ENCODE measurements at regions not wholly inside any gene's neighbourhood (a gene's known extent, or its start where the extent isn't known, plus 50 kb on each side); places are given as distances from the start of the nearest gene placed in this dataset.

DNA sequence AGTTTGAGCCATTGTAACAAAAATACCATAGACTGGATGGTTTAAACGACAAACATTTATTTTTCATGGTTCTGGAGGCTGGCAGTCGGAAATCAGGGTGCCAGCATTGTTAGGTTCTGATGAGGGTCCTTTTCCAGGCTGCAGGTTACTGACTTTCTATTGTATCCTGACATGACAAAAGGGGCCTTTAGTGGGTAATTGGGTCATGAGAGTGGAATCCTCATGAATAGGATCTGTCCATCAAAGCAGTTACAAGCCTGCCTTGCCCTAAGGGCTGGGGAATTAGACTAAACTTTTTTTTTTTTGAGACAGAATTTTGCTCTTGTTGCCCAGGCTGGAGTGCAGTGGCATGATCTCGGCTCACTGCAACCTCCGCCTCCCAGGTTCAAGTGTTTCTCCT is 347.9 kb upstream of the TSHZ2 start:
- Histone ChIP-seq H2AFZ (ENCODE audit: low read length) (no peak overlapping the region), H3F3A (ENCODE audit: insufficient read depth, low read length) (no peaks in the 10 kb centered on the region), H3K9me2 (replicated peaks; ENCODE audit: insufficient read depth, low read length) (no peaks in the 10 kb centered on the region), H4K20me1 (ENCODE audit: insufficient read depth, low read length) (no peaks in the 10 kb centered on the region), H3K36me3 (replicated peaks; ENCODE audit: insufficient read depth, low read length) (no peaks in the 10 kb centered on the region), H3K4me2 (ENCODE audit: low read depth, low read length) (no peak overlapping the region), H3K79me2 (ENCODE audit: low read length) (no peaks in the 10 kb centered on the region), H3K27me3 (replicated peaks; ENCODE audit: insufficient read depth, low read length) (no peaks in the 10 kb centered on the region), H3K9ac (ENCODE audit: low read length) (no peak overlapping the region), H3K4me3 (ENCODE audit: low read length) (no peak overlapping the region), H3K27ac (ENCODE audit: low read length) (no peak overlapping the region), H3K4me1 (ENCODE audit: low read length) (no peaks in the 10 kb centered on the region), H3K9me3 (replicated peaks; ENCODE audit: insufficient read depth, low read length) (no peaks in the 10 kb centered on the region)
- no peak for DNase-seq
- TF ChIP-seq, protein P1, sequence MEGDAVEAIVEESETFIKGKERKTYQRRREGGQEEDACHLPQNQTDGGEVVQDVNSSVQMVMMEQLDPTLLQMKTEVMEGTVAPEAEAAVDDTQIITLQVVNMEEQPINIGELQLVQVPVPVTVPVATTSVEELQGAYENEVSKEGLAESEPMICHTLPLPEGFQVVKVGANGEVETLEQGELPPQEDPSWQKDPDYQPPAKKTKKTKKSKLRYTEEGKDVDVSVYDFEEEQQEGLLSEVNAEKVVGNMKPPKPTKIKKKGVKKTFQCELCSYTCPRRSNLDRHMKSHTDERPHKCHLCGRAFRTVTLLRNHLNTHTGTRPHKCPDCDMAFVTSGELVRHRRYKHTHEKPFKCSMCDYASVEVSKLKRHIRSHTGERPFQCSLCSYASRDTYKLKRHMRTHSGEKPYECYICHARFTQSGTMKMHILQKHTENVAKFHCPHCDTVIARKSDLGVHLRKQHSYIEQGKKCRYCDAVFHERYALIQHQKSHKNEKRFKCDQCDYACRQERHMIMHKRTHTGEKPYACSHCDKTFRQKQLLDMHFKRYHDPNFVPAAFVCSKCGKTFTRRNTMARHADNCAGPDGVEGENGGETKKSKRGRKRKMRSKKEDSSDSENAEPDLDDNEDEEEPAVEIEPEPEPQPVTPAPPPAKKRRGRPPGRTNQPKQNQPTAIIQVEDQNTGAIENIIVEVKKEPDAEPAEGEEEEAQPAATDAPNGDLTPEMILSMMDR (IDR thresholded peaks at IDR 0.05; ENCODE audit: low read length): no peak
- TF ChIP-seq EZH2 (optimal IDR thresholded peaks at IDR 0.05; ENCODE audit: low read depth, low read length) (no peak), EZH2phosphoT487 (IDR thresholded peaks at IDR 0.05; ENCODE audit: low read length) (no peak)

DNA sequence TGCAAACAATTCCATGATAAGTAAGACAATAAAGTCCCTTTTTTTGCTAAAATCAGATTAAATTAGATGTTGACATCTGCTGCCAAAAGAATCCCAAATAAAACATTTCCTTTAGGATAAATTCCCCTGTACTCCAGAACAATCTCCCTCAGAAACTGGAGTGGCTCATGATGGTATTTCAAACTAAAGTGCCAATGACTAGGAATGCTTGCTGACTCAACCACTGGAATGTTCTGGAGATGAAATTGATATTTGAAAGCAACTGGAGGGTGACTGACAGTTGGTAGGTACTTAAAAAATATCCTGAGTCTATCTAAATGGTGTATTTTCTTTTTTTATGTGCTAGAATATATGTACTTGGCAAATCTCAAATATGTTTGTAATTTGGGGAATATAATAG is 350.1 kb upstream of the TSHZ2 start:
- Histone ChIP-seq H3K4me3 (ENCODE audit: low read length) (no peak overlapping the region), H3K27me3 (replicated peaks; ENCODE audit: insufficient read depth, low read length) (no peaks in the 10 kb centered on the region), H3K4me2 (ENCODE audit: low read depth, low read length) (no peak overlapping the region), H3K79me2 (ENCODE audit: low read length) (no peaks in the 10 kb centered on the region), H3K27ac (ENCODE audit: low read length) (no peak overlapping the region), H3F3A (ENCODE audit: insufficient read depth, low read length) (no peaks in the 10 kb centered on the region), H3K9me3 (replicated peaks; ENCODE audit: insufficient read depth, low read length) (no peaks in the 10 kb centered on the region), H2AFZ (ENCODE audit: low read length) (no peak overlapping the region), H3K36me3 (replicated peaks; ENCODE audit: insufficient read depth, low read length) (no peaks in the 10 kb centered on the region), H3K9ac (ENCODE audit: low read length) (no peak overlapping the region), H3K9me2 (replicated peaks; ENCODE audit: insufficient read depth, low read length) (no peaks in the 10 kb centered on the region), H4K20me1 (ENCODE audit: insufficient read depth, low read length) (no peaks in the 10 kb centered on the region), H3K4me1 (ENCODE audit: low read length) (no peaks in the 10 kb centered on the region)
- TF ChIP-seq, protein P1 (IDR thresholded peaks at IDR 0.05; ENCODE audit: low read length): no peak
- TF ChIP-seq EZH2 (optimal IDR thresholded peaks at IDR 0.05; ENCODE audit: low read depth, low read length) (no peak), EZH2phosphoT487 (IDR thresholded peaks at IDR 0.05; ENCODE audit: low read length) (no peak)
- DNase-seq: no peak

DNA sequence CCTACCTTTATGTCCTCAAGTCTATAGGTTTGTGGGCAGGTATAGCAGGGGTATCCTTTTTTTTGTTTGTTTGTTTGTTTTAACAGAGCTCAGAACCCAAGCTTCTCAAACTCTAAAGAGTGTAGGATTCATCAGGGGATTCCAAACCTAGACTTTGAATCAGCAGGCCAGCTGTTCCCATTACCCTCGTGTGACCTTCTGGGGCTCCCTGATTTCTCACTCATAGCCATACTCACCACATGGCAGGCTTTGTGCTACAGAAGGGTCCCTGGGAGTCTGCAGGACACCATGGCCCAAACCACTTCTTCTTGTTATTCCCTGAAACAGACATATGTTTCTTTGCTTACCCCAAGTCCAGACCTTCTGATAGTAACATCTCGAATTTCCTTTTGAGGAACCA is 350.8 kb upstream of the TSHZ2 start:
- Histone ChIP-seq H3K9ac (ENCODE audit: low read length) (no peak overlapping the region), H3K27ac (ENCODE audit: low read length) (no peak overlapping the region), H3K4me3 (ENCODE audit: low read length) (no peak overlapping the region), H4K20me1 (ENCODE audit: insufficient read depth, low read length) (no peaks in the 10 kb centered on the region), H3K9me3 (replicated peaks; ENCODE audit: insufficient read depth, low read length) (no peaks in the 10 kb centered on the region), H3K79me2 (ENCODE audit: low read length) (no peaks in the 10 kb centered on the region), H3K4me1 (ENCODE audit: low read length) (no peaks in the 10 kb centered on the region), H3K9me2 (replicated peaks; ENCODE audit: insufficient read depth, low read length) (no peaks in the 10 kb centered on the region), H3K36me3 (replicated peaks; ENCODE audit: insufficient read depth, low read length) (no peaks in the 10 kb centered on the region), H3F3A (ENCODE audit: insufficient read depth, low read length) (no peaks in the 10 kb centered on the region), H3K27me3 (replicated peaks; ENCODE audit: insufficient read depth, low read length) (no peaks in the 10 kb centered on the region), H2AFZ (ENCODE audit: low read length) (no peak overlapping the region), H3K4me2 (ENCODE audit: low read depth, low read length) (no peak overlapping the region)
- no peak for DNase-seq
- TF ChIP-seq EZH2phosphoT487 (IDR thresholded peaks at IDR 0.05; ENCODE audit: low read length): no peak
- TF ChIP-seq EZH2 (optimal IDR thresholded peaks at IDR 0.05; ENCODE audit: low read depth, low read length): no peak
- TF ChIP-seq, protein P1 (IDR thresholded peaks at IDR 0.05; ENCODE audit: low read length): no peak

Data from MM.1S (cell line).